ENCODE measurements at regions not wholly inside any gene's neighbourhood (a gene's known extent, or its start where the extent isn't known, plus 50 kb on each side); places are given as distances from the start of the nearest gene placed in this dataset.
A peak's percentile ranks its signal among the peaks of the same experiment; 100 is the strongest.
"Not testable (repeated sequence)": the region's sequence is repeated elsewhere in the genome, so short reads cannot be mapped to it uniquely, and the experiment has no call there.

GRCh38 chr1:29767088-29767685 lies 530.9 kb downstream of the PTPRU start:
- no peak for DNase-seq

GRCh38 chr1:29762635-29763034 lies 526.3 kb downstream of the PTPRU start:
- DNase-seq, result no peak

GRCh38 chr1:29761159-29761928 lies 525.0 kb downstream of the PTPRU start:
- DNase-seq, result no peak

- DNase-seq, result no peak
These were observed 523.8 kb downstream of the PTPRU start for GRCh38 chr1:29760067-29760564.

- DNase-seq, result no peak
These were observed 522.6 kb downstream of the PTPRU start for GRCh38 chr1:29758781-29759499.

GRCh38 chr1:29757866-29758780 lies 521.8 kb downstream of the PTPRU start:
- DNase-seq, result no peak

GRCh38 chr1:29756901-29757725 lies 520.8 kb downstream of the PTPRU start:
- no peak for DNase-seq

GRCh38 chr1:29756498-29756897 lies 520.2 kb downstream of the PTPRU start:
- DNase-seq, result no peak

GRCh38 chr1:29756085-29756484 lies 519.8 kb downstream of the PTPRU start:
- no peak for DNase-seq

- DNase-seq, result not testable (repeated sequence)
These were observed 519.2 kb downstream of the PTPRU start for GRCh38 chr1:29755412-29756015.

GRCh38 chr1:29754573-29755375 lies 518.5 kb downstream of the PTPRU start:
- peak in 1 of 2 experiments; percentile 19 for DNase-seq

GRCh38 chr1:29753771-29754572 lies 517.6 kb downstream of the PTPRU start:
- DNase-seq, result no peak

- no peak for DNase-seq
These were observed 516.9 kb downstream of the PTPRU start for GRCh38 chr1:29753244-29753643.

- DNase-seq, result no peak
These were observed 515.8 kb downstream of the PTPRU start for GRCh38 chr1:29752141-29752540.

- DNase-seq, result no peak
These were observed 513.0 kb downstream of the PTPRU start for GRCh38 chr1:29749024-29749945.

GRCh38 chr1:29747196-29747595 lies 510.9 kb downstream of the PTPRU start:
- DNase-seq, result no peak

GRCh38 chr1:29746076-29746665 lies 509.8 kb downstream of the PTPRU start:
- DNase-seq, result no peak
